ENCODE measurements at regions not wholly inside any gene's neighbourhood (a gene's known extent, or its start where the extent isn't known, plus 50 kb on each side); places are given as distances from the start of the nearest gene placed in this dataset.

DNA sequence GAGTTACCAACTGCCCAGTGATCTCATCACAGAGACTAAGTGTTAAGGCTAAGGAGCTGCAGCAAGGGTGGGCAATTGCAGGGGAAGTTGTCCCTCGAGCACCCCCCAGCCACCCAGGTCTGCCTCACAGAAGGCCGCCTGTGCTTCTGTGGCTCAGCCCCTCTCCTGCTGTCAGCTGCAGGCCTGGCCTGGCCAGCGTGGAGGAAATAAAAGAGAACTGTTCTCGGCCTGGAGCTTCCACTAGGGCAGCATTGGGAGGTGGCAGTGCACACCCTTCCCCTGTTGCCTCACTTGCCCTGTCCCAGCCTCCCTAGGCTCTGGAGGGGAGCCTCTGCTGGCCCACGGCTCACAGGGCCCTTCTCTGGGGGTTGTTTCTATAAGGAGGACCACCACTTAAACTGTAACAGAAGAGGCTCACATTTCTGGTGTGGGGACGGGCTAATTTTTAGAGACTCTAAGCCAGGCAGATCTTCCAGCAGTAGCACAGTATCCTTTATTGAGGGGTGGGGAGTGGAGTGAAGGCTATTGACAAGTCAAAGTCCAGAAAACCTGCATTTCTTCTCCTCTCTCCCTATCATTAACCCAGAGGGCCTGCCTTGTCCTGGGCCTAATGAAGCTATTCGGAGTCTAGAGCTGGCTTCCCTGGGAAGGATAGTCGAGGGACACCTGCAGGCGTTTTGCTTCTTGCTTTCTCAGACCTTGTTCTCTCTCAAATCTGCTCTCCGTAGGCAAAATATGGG, 75.6 kb upstream of the ADPGK start:
- in situ Hi-C loops (cut with MboI; ENCODE audit: low sequenced_read_pairs in 4 of 4) (no loop called here), intact Hi-C loops (cut with DNase I; ENCODE audit: low total_unique reads) (no loop called here)
- H3K9me3 ChIP-seq, result no peaks in the 10 kb centered on the region
- DNase-seq, result no peak
- no peak overlapping the region for H3K4me3 ChIP-seq
- H3K27me3 ChIP-seq, result no peaks in the 10 kb centered on the region
- no peaks in the 10 kb centered on the region for H3K36me3 ChIP-seq
- no peak for ATAC-seq
- no peaks in the 10 kb centered on the region for H3K4me1 ChIP-seq
- TF ChIP-seq, protein P1, sequence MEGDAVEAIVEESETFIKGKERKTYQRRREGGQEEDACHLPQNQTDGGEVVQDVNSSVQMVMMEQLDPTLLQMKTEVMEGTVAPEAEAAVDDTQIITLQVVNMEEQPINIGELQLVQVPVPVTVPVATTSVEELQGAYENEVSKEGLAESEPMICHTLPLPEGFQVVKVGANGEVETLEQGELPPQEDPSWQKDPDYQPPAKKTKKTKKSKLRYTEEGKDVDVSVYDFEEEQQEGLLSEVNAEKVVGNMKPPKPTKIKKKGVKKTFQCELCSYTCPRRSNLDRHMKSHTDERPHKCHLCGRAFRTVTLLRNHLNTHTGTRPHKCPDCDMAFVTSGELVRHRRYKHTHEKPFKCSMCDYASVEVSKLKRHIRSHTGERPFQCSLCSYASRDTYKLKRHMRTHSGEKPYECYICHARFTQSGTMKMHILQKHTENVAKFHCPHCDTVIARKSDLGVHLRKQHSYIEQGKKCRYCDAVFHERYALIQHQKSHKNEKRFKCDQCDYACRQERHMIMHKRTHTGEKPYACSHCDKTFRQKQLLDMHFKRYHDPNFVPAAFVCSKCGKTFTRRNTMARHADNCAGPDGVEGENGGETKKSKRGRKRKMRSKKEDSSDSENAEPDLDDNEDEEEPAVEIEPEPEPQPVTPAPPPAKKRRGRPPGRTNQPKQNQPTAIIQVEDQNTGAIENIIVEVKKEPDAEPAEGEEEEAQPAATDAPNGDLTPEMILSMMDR (IDR thresholded peaks at IDR 0.05 in 4 of 5, conservative IDR thresholded peaks at IDR 0.05 in 1 of 5), result no peak
- no peak for TF ChIP-seq POLR2A (IDR thresholded peaks at IDR 0.05)
- H3K27ac ChIP-seq, result no peak overlapping the region

DNA sequence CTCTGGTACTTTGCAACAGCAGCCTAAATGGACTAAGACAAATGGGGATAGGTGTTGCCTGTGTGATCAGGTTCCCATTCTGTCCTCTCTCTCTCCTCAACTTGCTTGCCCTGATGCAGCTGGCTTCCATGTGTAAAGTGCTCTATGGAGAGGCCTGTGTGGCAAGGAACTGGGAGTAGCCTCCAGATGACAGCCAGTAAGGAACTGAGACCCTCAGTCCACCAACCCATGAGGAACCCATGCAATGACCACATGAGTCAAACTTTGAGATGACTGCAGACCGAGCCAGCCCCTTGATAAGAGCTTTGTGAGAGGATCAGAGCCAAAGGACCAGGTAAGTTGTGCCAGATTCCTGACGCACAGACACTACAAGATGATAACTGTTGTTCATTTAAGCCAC, 74.6 kb upstream of the ADPGK start:
- in situ Hi-C loops (cut with MboI; ENCODE audit: low sequenced_read_pairs in 4 of 4) (no loop called here), intact Hi-C loops (cut with DNase I; ENCODE audit: low total_unique reads) (no loop called here)
- TF ChIP-seq, protein P1 (IDR thresholded peaks at IDR 0.05 in 4 of 5, conservative IDR thresholded peaks at IDR 0.05 in 1 of 5), result no peak
- no peak for TF ChIP-seq POLR2A (IDR thresholded peaks at IDR 0.05)
- DNase-seq (no peak), ATAC-seq (no peak)
- H3K4me3 ChIP-seq, result no peak overlapping the region
- H3K36me3 ChIP-seq, result no peaks in the 10 kb centered on the region
- no peak overlapping the region for H3K27ac ChIP-seq
- no peaks in the 10 kb centered on the region for H3K4me1 ChIP-seq
- H3K27me3 ChIP-seq, result no peaks in the 10 kb centered on the region
- H3K9me3 ChIP-seq, result no peaks in the 10 kb centered on the region

DNA sequence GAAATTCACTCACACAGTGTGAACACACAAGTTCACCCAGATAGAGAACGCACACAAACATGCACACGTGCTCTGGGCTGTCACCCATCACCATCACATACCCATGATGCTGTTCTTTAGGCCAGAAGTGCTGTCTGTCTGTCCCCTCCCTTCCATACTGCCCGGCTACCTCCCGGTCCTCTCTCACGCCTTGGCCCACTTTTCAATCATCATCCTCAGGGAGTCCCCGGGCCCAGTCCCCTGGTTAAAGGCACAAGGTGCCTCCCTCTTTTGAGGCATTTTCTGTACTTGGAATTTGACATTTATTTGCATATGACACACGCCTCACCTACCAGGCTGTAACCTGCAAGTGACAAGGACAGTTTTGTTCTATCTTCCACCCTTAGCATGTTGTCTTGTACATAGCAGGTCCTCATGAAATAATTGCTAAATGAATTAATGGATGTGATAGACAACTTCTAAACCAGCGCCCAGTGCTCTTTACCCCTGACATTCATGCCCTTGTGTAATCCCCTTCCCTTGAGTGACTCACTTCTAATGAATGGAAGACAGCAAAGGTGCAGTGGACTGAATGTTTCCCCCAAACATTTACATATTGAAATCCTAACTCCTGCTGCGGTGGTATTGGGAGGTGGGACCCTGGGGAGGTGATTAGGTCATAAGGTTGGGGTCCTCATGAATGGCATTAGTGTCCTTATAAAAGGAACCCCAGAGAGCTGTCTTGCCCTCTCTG, 73.9 kb upstream of the ADPGK start:
- DNase-seq, result no peak
- H3K36me3 ChIP-seq, result no peaks in the 10 kb centered on the region
- in situ Hi-C loops (cut with MboI; ENCODE audit: low sequenced_read_pairs in 4 of 4), result no loop called here
- H3K9me3 ChIP-seq, result no peaks in the 10 kb centered on the region
- H3K4me3 ChIP-seq, result no peak overlapping the region
- intact Hi-C loops (cut with DNase I; ENCODE audit: low total_unique reads), result no loop called here
- H3K27ac ChIP-seq, result no peak overlapping the region
- no peak for ATAC-seq
- H3K27me3 ChIP-seq, result no peaks in the 10 kb centered on the region
- H3K4me1 ChIP-seq, result peaks cover 0 to under 1% of the 10 kb centered on the region in 2 donors
- no peak for TF ChIP-seq POLR2A (IDR thresholded peaks at IDR 0.05)
- TF ChIP-seq, protein P1 (IDR thresholded peaks at IDR 0.05 in 4 of 5, conservative IDR thresholded peaks at IDR 0.05 in 1 of 5), result no peak

DNA sequence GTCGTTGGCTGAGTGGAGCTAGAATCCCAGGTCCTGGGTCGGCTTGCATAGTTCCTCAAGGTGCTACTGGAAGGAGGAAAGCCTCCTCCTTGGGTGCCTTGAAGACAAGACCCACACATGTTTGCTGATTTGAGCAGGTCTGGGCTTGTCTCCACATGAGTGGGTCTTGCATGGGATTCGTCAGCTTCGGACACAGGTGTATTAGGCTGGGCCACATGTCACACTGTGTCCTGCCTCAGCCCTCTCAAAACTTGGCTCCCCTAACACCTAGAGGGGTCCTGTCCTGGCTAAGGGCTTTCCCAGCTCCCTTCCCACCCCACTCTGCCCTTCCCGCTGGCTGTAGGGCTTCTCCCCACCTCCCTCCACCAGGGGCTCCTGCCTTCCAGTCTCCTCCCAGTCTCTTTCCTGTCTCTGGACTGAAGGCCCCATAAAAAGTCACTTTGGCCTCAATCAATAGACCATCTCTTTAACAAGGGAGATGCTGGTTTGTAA, 73.0 kb upstream of the ADPGK start:
- Histone ChIP-seq H3K4me1 (peaks cover 0 to 10% of the 10 kb centered on the region in 2 donors), H3K36me3 (no peaks in the 10 kb centered on the region), H3K27ac (no peak overlapping the region), H3K4me3 (no peak overlapping the region), H3K27me3 (no peaks in the 10 kb centered on the region), H3K9me3 (no peaks in the 10 kb centered on the region)
- TF ChIP-seq, protein P1 (IDR thresholded peaks at IDR 0.05 in 4 of 5, conservative IDR thresholded peaks at IDR 0.05 in 1 of 5), result no peak
- no peak for TF ChIP-seq POLR2A (IDR thresholded peaks at IDR 0.05)
- intact Hi-C loops (cut with DNase I; ENCODE audit: low total_unique reads), result no loop called here
- DNase-seq (no peak), ATAC-seq (no peak)
- in situ Hi-C loops (cut with MboI; ENCODE audit: low sequenced_read_pairs in 4 of 4), result no loop called here
